ENCODE measurements at regions not wholly inside any gene's neighbourhood (a gene's known extent, or its start where the extent isn't known, plus 50 kb on each side); places are given as distances from the start of the nearest gene placed in this dataset.

GRCh38 chr13:79691826-79692225 is 210.9 kb downstream of the NDFIP2 start:
- no peak overlapping the region for H3K56ac ChIP-seq (ENCODE audit: extremely low read depth, insufficient read depth, low read length)
- no peak overlapping the region for H2BK120ac ChIP-seq (ENCODE audit: low read depth, low read length)
- no peak overlapping the region for H3K27ac ChIP-seq (ENCODE audit: insufficient read depth, low read length)
- H3K4ac ChIP-seq (ENCODE audit: low read depth, low read length): no peak overlapping the region
- H4K5ac ChIP-seq (ENCODE audit: low read depth, low read length): no peak overlapping the region
- no peaks in the 10 kb centered on the region for H4K20me1 ChIP-seq (ENCODE audit: insufficient read depth, low read length)
- intact Hi-C loops (cut with micrococcal nuclease): no loop called here
- no CpG with 5 or more reads among the region's 3 CpGs for WGBS, 2 experiments (ENCODE audit: extremely low coverage in 2 of 2, insufficient read length in 1 of 2)
- no peaks in the 10 kb centered on the region for H3K4me1 ChIP-seq (ENCODE audit: control insufficient read depth, insufficient read depth, low read length)
- H3K36me3 ChIP-seq (ENCODE audit: control insufficient read depth, insufficient read depth, low read length): no peaks in the 10 kb centered on the region
- H3K9me1 ChIP-seq (ENCODE audit: insufficient read depth, low read length): no peaks in the 10 kb centered on the region
- no peak overlapping the region for H3K14ac ChIP-seq (replicated peaks; ENCODE audit: low read depth, low read length)
- no peak overlapping the region for H2BK20ac ChIP-seq (ENCODE audit: low read depth, low read length)
- CTCF ChIA-PET: interaction anchor here (0.8 kb wide), 1 partner anchor 13 kb away, joined by 3 read pairs; no protein-coding TSS in a partner anchor
- H4K8ac ChIP-seq (ENCODE audit: low read depth in 2 of 2, low read length in 2 of 2): no peak overlapping the region
- H3K79me1 ChIP-seq (ENCODE audit: low read depth in 1 of 2, low read length in 2 of 2): no peaks in the 10 kb centered on the region
- POLR2A ChIA-PET (ENCODE audit: unreplicated experiment): no interaction called here
- H3K9ac ChIP-seq (ENCODE audit: low read depth, low read length): no peak overlapping the region
- H4K91ac ChIP-seq (ENCODE audit: insufficient read depth, low read depth, low read length): no peak overlapping the region
- no peak overlapping the region for H2BK15ac ChIP-seq (ENCODE audit: low read depth, low read length)
- no peaks in the 10 kb centered on the region for H3K27me3 ChIP-seq (ENCODE audit: control insufficient read depth, insufficient read depth, low read length)
- no peaks in the 10 kb centered on the region for H3K9me3 ChIP-seq (ENCODE audit: control insufficient read depth, insufficient read depth, low read length)
- no peak overlapping the region for H3K4me2 ChIP-seq (ENCODE audit: low read depth, low read length)
- H2BK5ac ChIP-seq (ENCODE audit: low read depth, low read length, poor library complexity, severe bottlenecking): no peak overlapping the region
- in situ Hi-C loops (cut with MboI; ENCODE audit: low sequenced_read_pairs): no loop called here
- H3K4me3 ChIP-seq (ENCODE audit: insufficient read depth, low read depth, low read length): no peak overlapping the region
- no peak overlapping the region for H2AK5ac ChIP-seq (ENCODE audit: low read depth, low read length)
- ATAC-seq (ENCODE audit: low read depth) (no peak), DNase-seq (no peak)
- H3K18ac ChIP-seq (ENCODE audit: low read depth, low read length): no peak overlapping the region
- dilution Hi-C loops (cut with HindIII; ENCODE audit: low sequenced_read_pairs, unreplicated experiment): no loop called here
- no peak overlapping the region for H3K23ac ChIP-seq (ENCODE audit: low read depth, low read length)
- TF ChIP-seq CHD1 (IDR thresholded peaks at IDR 0.05; ENCODE audit: low read depth, low read length): no peak
- no peak for TF ChIP-seq BHLHE40 (IDR thresholded peaks at IDR 0.05; ENCODE audit: low read depth, low read length)
- no peak for TF ChIP-seq POLR2A (IDR thresholded peaks at IDR 0.05; ENCODE audit: low read depth, low read length)
- no peak for TF ChIP-seq USF2 (IDR thresholded peaks at IDR 0.05; ENCODE audit: low read depth, low read length)
- no peak for TF ChIP-seq NFE2L2 (IDR thresholded peaks at IDR 0.05; ENCODE audit: low read depth, low read length)
- TF ChIP-seq SMC3 (IDR thresholded peaks at IDR 0.05; ENCODE audit: low read depth, low read length): no peak
- TF ChIP-seq CEBPB (IDR thresholded peaks at IDR 0.05; ENCODE audit: low read depth, low read length): no peak
- TF ChIP-seq MAFK (IDR thresholded peaks at IDR 0.05; ENCODE audit: low read depth, low read length): no peak
- no peak overlapping the region for H2AK9ac ChIP-seq (replicated peaks; ENCODE audit: low read depth, low read length, poor library complexity)
- H2AFZ ChIP-seq (replicated peaks; ENCODE audit: low read length, poor library complexity): no peak overlapping the region
- BruUV-seq (replicated peaks): no TSS peak

Measured in IMR-90 (cell line).